Liver (tissue), 3 donors: ENCODE measurements at regions not wholly inside any gene's neighbourhood (a gene's known extent, or its start where the extent isn't known, plus 50 kb on each side); places are given as distances from the start of the nearest gene placed in this dataset.

Experiments used
- FOXA1 ChIP-seq: IDR thresholded peaks from 2 replicates; pipeline ENCODE4 v1.6.1; 2016; ENCODE audit warnings: antibody characterized with exemption
- FOXA2 ChIP-seq: IDR thresholded peaks from 2 replicates; pipeline ENCODE4 v1.6.1; 2016; ENCODE audit warnings: antibody characterized with exemption
- GABPA ChIP-seq, 2 donors: IDR thresholded peaks in 1 of 2; conservative IDR thresholded peaks in 1 of 2; 2 replicates each; pipeline ENCODE4 v1.6.1; 2016; ENCODE audit warnings: antibody characterized with exemption in 2 of 2, mild to moderate bottlenecking in 1 of 2, moderate library complexity in 1 of 2
- HNF4G ChIP-seq: IDR thresholded peaks from 2 replicates; pipeline ENCODE4 v1.6.1; 2016; ENCODE audit warnings: antibody characterized with exemption
- JUND ChIP-seq, 2 donors: IDR thresholded peaks; 2 replicates each; pipeline ENCODE4 v1.6.1; 2016; ENCODE audit warnings: antibody characterized with exemption in 2 of 2
- NR2F2 ChIP-seq: IDR thresholded peaks from 2 replicates; pipeline ENCODE4 v1.6.1; 2016; ENCODE audit warnings: antibody characterized with exemption
- RAD21 ChIP-seq, 2 donors: IDR thresholded peaks; 2 replicates each; pipeline ENCODE4 v1.6.1; 2016; ENCODE audit warnings: antibody characterized with exemption in 2 of 2, mild to moderate bottlenecking in 2 of 2
- REST ChIP-seq: IDR thresholded peaks from 2 replicates; pipeline ENCODE4 v1.6.1; 2016; ENCODE audit warnings: antibody characterized with exemption, mild to moderate bottlenecking
- YY1 ChIP-seq: IDR thresholded peaks from 2 replicates; pipeline ENCODE4 v1.6.1; 2016; ENCODE audit warnings: antibody characterized with exemption, mild to moderate bottlenecking
- TF ChIP-seq, protein P1 (sequence below): fragments of 150-350 bp; IDR thresholded peaks from 2 replicates; pipeline ENCODE4 v1.5.1; 2017; ENCODE audit warnings: improper control_type of control experiment, low read depth, low read length; ENCODE audit not compliant: missing input control
- TF ChIP-seq, protein P2 (sequence below): IDR thresholded peaks from 2 replicates; pipeline ENCODE4 v1.6.1; 2016; ENCODE audit warnings: antibody characterized with exemption
- TF ChIP-seq, protein P3 (sequence below): IDR thresholded peaks from 2 replicates; pipeline ENCODE4 v1.6.1; 2016; ENCODE audit warnings: antibody characterized with exemption
- donor health status: healthy.
- donor health status: healthy.

DNA sequence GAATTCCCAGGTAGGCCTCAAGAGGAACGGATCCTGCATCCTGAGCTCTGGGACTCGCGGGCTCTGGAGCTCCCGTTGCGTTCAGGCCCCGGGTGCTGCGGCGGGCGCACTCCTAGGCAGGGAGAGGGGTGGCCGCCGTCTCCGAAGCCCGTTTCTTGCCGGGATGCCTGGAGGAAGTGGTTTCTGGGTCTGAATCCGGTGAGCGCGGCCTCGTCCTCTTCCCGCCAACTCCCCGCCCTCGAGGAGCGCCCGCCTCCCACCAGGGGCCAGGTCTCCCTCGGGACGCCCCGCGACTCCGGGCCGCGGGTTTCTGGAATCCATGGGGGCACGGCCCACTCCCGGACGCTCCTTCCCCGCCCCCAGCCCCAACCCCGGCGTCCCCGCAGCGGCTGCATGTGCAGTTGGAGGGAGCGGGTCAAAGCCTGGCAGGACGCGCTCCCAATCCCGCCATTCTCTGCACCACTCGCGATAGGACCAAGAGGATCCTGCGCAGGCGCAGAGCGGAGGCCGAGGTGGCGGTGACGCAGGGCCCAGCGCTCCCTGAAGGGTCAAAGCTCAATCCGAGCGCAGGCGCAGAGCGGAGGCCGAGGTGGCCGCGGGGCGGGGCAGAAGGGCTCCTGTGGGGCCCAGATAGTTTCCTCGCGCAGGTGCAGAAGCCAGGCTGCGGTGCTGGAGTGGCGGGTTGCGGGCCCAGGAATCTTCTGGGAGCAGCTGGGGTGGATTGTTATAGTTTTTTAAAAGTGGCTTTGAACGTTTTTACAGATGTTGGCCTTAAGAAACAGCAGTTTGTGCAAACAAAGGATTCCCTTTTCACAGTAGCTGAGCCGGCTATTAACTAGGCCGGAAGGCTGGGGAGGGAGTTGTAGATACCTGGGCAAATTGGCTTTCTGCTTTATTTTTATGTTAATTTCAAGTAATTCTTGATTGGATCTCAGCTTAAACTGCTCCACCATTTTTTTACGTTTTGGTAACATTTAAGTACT, 796.4 kb downstream of the AACS start:
- TF ChIP-seq, protein P1, sequence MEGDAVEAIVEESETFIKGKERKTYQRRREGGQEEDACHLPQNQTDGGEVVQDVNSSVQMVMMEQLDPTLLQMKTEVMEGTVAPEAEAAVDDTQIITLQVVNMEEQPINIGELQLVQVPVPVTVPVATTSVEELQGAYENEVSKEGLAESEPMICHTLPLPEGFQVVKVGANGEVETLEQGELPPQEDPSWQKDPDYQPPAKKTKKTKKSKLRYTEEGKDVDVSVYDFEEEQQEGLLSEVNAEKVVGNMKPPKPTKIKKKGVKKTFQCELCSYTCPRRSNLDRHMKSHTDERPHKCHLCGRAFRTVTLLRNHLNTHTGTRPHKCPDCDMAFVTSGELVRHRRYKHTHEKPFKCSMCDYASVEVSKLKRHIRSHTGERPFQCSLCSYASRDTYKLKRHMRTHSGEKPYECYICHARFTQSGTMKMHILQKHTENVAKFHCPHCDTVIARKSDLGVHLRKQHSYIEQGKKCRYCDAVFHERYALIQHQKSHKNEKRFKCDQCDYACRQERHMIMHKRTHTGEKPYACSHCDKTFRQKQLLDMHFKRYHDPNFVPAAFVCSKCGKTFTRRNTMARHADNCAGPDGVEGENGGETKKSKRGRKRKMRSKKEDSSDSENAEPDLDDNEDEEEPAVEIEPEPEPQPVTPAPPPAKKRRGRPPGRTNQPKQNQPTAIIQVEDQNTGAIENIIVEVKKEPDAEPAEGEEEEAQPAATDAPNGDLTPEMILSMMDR: no peak
- TF ChIP-seq, protein P2, sequence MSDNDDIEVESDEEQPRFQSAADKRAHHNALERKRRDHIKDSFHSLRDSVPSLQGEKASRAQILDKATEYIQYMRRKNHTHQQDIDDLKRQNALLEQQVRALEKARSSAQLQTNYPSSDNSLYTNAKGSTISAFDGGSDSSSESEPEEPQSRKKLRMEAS: peak; percentile 28
- TF ChIP-seq JUND (IDR thresholded peaks at IDR 0.05) (no peak), FOXA1 (no peak), RAD21 (IDR thresholded peaks at IDR 0.05) (no peak), NR2F2 (no peak), GABPA (IDR thresholded peaks at IDR 0.05 in 1 of 2, conservative IDR thresholded peaks at IDR 0.05 in 1 of 2) (no peak), REST (no peak), FOXA2 (no peak), YY1 (peak; percentile 62), HNF4G (no peak)
- TF ChIP-seq, protein P3, sequence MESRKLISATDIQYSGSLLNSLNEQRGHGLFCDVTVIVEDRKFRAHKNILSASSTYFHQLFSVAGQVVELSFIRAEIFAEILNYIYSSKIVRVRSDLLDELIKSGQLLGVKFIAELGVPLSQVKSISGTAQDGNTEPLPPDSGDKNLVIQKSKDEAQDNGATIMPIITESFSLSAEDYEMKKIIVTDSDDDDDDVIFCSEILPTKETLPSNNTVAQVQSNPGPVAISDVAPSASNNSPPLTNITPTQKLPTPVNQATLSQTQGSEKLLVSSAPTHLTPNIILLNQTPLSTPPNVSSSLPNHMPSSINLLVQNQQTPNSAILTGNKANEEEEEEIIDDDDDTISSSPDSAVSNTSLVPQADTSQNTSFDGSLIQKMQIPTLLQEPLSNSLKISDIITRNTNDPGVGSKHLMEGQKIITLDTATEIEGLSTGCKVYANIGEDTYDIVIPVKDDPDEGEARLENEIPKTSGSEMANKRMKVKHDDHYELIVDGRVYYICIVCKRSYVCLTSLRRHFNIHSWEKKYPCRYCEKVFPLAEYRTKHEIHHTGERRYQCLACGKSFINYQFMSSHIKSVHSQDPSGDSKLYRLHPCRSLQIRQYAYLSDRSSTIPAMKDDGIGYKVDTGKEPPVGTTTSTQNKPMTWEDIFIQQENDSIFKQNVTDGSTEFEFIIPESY: peak; percentile 98
